Endothelial cell of umbilical vein (primary cell): ENCODE measurements at regions not wholly inside any gene's neighbourhood (a gene's known extent, or its start where the extent isn't known, plus 50 kb on each side); places are given as distances from the start of the nearest gene placed in this dataset.

Source experiments
- BruUV-seq: library from RNA; stranded (reverse); fragments of 400-500 nt; replicated peaks from 2 replicates; lab custom pipeline; 2021; lab: Mats Ljungman, UMichigan
- CTCF ChIA-PET: fragments of 300-600, 350-600 bp; sonication (Branson Sonifier 250); formaldehyde crosslinking; loops from one replicate; lab custom pipeline; 2021; ENCODE audit warnings: antibody characterized with exemption, inconsistent platforms; lab: Charles Lee
- POLR2A ChIA-PET: fragments of 300-600, 350-600 bp; sonication (Branson Sonifier 250); formaldehyde crosslinking; loops from one replicate; lab custom pipeline; 2021; ENCODE audit warnings: antibody characterized with exemption, inconsistent platforms; lab: Charles Lee
- DNase-seq: peaks from one replicate; pipeline ENCODE4 v3.0.0-alpha.2; 2011; ENCODE audit warnings: low read depth, low spot score
- FAIRE-seq: peaks from 2 replicates; lab custom pipeline; 2011; peaks lifted over from hg19 to GRCh38; lab: Jason Lieb, UNC
- H2AFZ ChIP-seq: 2 replicates; pipeline ENCODE4 v1.6.0; 2012; ENCODE audit warnings: low read depth, low read length, control low read depth, inconsistent platforms
- H3K27ac ChIP-seq: 2 replicates; pipeline ENCODE4 v1.5.1; 2011; ENCODE audit warnings: low read depth, mild to moderate bottlenecking, control low read depth, low read length, moderate library complexity; ENCODE audit not compliant: insufficient read depth
- H3K27me3 ChIP-seq, 2 experiments: 2 replicates each; pipeline versions ENCODE4 v1.6.0 to v1.6.1; 2011; ENCODE audit warnings: low read length in 2 of 2, mixed read lengths in 1 of 2; ENCODE audit not compliant: control insufficient read depth in 2 of 2, insufficient read depth in 2 of 2
- H3K36me3 ChIP-seq, 2 experiments: 2 replicates in 1 of 2; 3 replicates in 1 of 2; pipeline ENCODE4 v1.5.1; 2011; ENCODE audit warnings: low read length in 2 of 2, mild to moderate bottlenecking in 1 of 2, moderate library complexity in 1 of 2; ENCODE audit not compliant: control insufficient read depth in 2 of 2, insufficient read depth in 2 of 2; ENCODE audit errors: extremely low read depth in 1 of 2
- H3K4me1 ChIP-seq: 3 replicates; pipeline ENCODE4 v1.5.1; 2011; ENCODE audit warnings: mild to moderate bottlenecking, low read length; ENCODE audit not compliant: control insufficient read depth, insufficient read depth; ENCODE audit errors: extremely low read depth
- H3K4me2 ChIP-seq: 2 replicates; pipeline ENCODE4 v1.6.1; 2011; ENCODE audit warnings: low read length, control low read depth, mixed read lengths; ENCODE audit not compliant: insufficient read depth
- H3K4me3 ChIP-seq, 3 experiments: fragments of 200-600 bp in 1 of 3; sonication (generic), shearing (Covaris generic) in 1 of 3; replicated peaks in 1 of 3; 2 replicates each; pipeline ENCODE4 v1.5.1; 2011 to 2016; ENCODE audit warnings: control low read depth in 3 of 3, low read length in 3 of 3, mild to moderate bottlenecking in 2 of 3, inconsistent platforms in 1 of 3, low read depth in 1 of 3, moderate library complexity in 1 of 3; ENCODE audit not compliant: insufficient read depth in 1 of 3
- H3K79me2 ChIP-seq: 2 replicates; pipeline ENCODE4 v1.6.0; 2012; ENCODE audit warnings: low read length, inconsistent platforms; ENCODE audit not compliant: control insufficient read depth, insufficient read depth
- H3K9ac ChIP-seq: replicated peaks from 2 replicates; pipeline ENCODE3; 2011; ENCODE audit warnings: low read length, control low read depth; ENCODE audit not compliant: insufficient read depth; ENCODE audit errors: extremely low read depth
- H3K9me1 ChIP-seq: replicated peaks from 3 replicates; pipeline ENCODE4 v1.6.0; 2011; ENCODE audit warnings: mild to moderate bottlenecking, low read length; ENCODE audit not compliant: control insufficient read depth, insufficient read depth; ENCODE audit errors: extremely low read depth
- H3K9me3 ChIP-seq: replicated peaks from 2 replicates; pipeline ENCODE4 v1.5.1; 2012; ENCODE audit warnings: low read length, inconsistent platforms; ENCODE audit not compliant: control insufficient read depth, insufficient read depth
- H4K20me1 ChIP-seq: replicated peaks from 2 replicates; pipeline ENCODE3; 2011; ENCODE audit warnings: mild to moderate bottlenecking, low read length; ENCODE audit not compliant: control insufficient read depth, insufficient read depth; ENCODE audit errors: extremely low read depth
- CTCF ChIP-seq, 2 donors: IDR thresholded peaks; 1 replicate in 1 of 2; 2 replicates in 1 of 2; pipeline ENCODE4 v1.5.1; 2011; ENCODE audit warnings: low read length in 2 of 2, mild to moderate bottlenecking in 2 of 2, moderate library complexity in 2 of 2, control low read depth in 1 of 2, inconsistent platforms in 1 of 2, low read depth in 1 of 2; ENCODE audit not compliant: insufficient read depth in 1 of 2; ENCODE audit errors: extremely low read depth in 1 of 2
- EZH2 ChIP-seq: IDR thresholded peaks from 2 replicates; pipeline ENCODE4 v1.6.1; 2012; ENCODE audit warnings: borderline replicate concordance, low read depth, mild to moderate bottlenecking, moderate library complexity, low read length, inconsistent platforms; ENCODE audit not compliant: severe bottlenecking
- FOS ChIP-seq: IDR thresholded peaks from 2 replicates; pipeline ENCODE4 v1.6.1; 2011; ENCODE audit warnings: mild to moderate bottlenecking, low read length, moderate library complexity, borderline replicate concordance; ENCODE audit not compliant: insufficient read depth
- GATA2 ChIP-seq: IDR thresholded peaks from 2 replicates; pipeline ENCODE4 v1.7.0; 2011; ENCODE audit warnings: low read depth, mild to moderate bottlenecking, moderate library complexity, mixed read lengths, low read length; ENCODE audit not compliant: insufficient read length, insufficient read depth
- JUN ChIP-seq: IDR thresholded peaks from 2 replicates; pipeline ENCODE4 v1.6.1; 2011; ENCODE audit warnings: borderline replicate concordance, low read depth; ENCODE audit not compliant: insufficient read length, insufficient read depth
- MAX ChIP-seq: IDR thresholded peaks from 2 replicates; pipeline ENCODE4 v1.6.1; 2011; ENCODE audit not compliant: insufficient read depth, insufficient read length
- MYC ChIP-seq: IDR thresholded peaks from one replicate; pipeline ENCODE4 v1.6.1; 2011; ENCODE audit warnings: mild to moderate bottlenecking, low read depth, low read length
- POLR2A ChIP-seq: IDR thresholded peaks from 2 replicates; pipeline ENCODE4 v1.6.1; 2012; ENCODE audit warnings: low read depth, mild to moderate bottlenecking, control low read depth, low read length
- POLR2AphosphoS5 ChIP-seq: IDR thresholded peaks from 2 replicates; pipeline ENCODE4 v1.6.1; 2012; ENCODE audit warnings: low read depth, mild to moderate bottlenecking, control low read depth, low read length, moderate library complexity; ENCODE audit not compliant: insufficient read depth
- dilution Hi-C: fragments of 300-500 bp; cut with MboI; formaldehyde crosslinking; loops from one replicate; pipeline ENCODE4 v1.15.0; 2019; ENCODE audit warnings: low sequenced_read_pairs; ENCODE audit not compliant: extremely low pct_ligation_motif_present
- intact Hi-C: fragments of 100-400 bp; cut with micrococcal nuclease; formaldehyde crosslinking; loops from one replicate; pipeline ENCODE4 v1.10.0; 2022

- no peaks in the 10 kb centered on the region for H3K27me3 ChIP-seq
- ChIA-PET POLR2A (no interaction called here), CTCF (no interaction called here)
- TF ChIP-seq GATA2 (no peak), MYC (no peak), JUN (no peak), POLR2A (no peak), EZH2 (no peak), CTCF (IDR thresholded peaks at IDR 0.05; ENCODE audit: extremely low read depth in 1 of 2, insufficient read depth in 1 of 2, low read depth in 1 of 2, low read length in 2 of 2) (no peak), FOS (no peak), MAX (no peak), POLR2AphosphoS5 (no peak)
- FAIRE-seq: no peak
- no peaks in the 10 kb centered on the region for H3K4me1 ChIP-seq
- H3K4me3 ChIP-seq: no peak overlapping the region
- no peaks in the 10 kb centered on the region for H4K20me1 ChIP-seq
- no peaks in the 10 kb centered on the region for H3K9me1 ChIP-seq
- dilution Hi-C loops (no loop called here), intact Hi-C loops (no loop called here)
- no peak overlapping the region for H3K9ac ChIP-seq
- H3K36me3 ChIP-seq: no peaks in the 10 kb centered on the region
- no TSS peak for BruUV-seq
- no peak overlapping the region for H3K4me2 ChIP-seq
- DNase-seq: no peak
- no peaks in the 10 kb centered on the region for H3K79me2 ChIP-seq
- no peak overlapping the region for H2AFZ ChIP-seq
- no peak overlapping the region for H3K27ac ChIP-seq
- no peaks in the 10 kb centered on the region for H3K9me3 ChIP-seq
These were observed 162.4 kb upstream of the NUDT4 start for GRCh38 chr12:93215290-93215678.
